GM23248 (cell line): ENCODE measurements at regions not wholly inside any gene's neighbourhood (a gene's known extent, or its start where the extent isn't known, plus 50 kb on each side); places are given as distances from the start of the nearest gene placed in this dataset.

Experiments
- DNase-seq: peaks from one replicate; pipeline ENCODE4 v3.0.0-alpha.2; 2015
- H2AFZ ChIP-seq: fragments of 200-600 bp; sonication (generic); 2 replicates; pipeline ENCODE4 v1.6.1; 2016; ENCODE audit warnings: antibody characterized with exemption
- H3F3A ChIP-seq: fragments of 200-600 bp; sonication (generic); 2 replicates; pipeline ENCODE4 v1.6.1; 2016; ENCODE audit warnings: mild to moderate bottlenecking, antibody characterized with exemption, mixed run types; ENCODE audit not compliant: insufficient read depth
- H3K27ac ChIP-seq: fragments of 200-600 bp; sonication (generic); 2 replicates; pipeline ENCODE4 v1.5.1; 2016; ENCODE audit warnings: mild to moderate bottlenecking
- H3K27me3 ChIP-seq: fragments of 200-600 bp; sonication (generic); replicated peaks from 2 replicates; pipeline ENCODE4 v1.6.1; 2016; ENCODE audit warnings: mild to moderate bottlenecking; ENCODE audit not compliant: insufficient read depth
- H3K36me3 ChIP-seq: fragments of 200-600 bp; sonication (generic); 2 replicates; pipeline ENCODE4 v1.6.1; 2016; ENCODE audit warnings: low read depth, mild to moderate bottlenecking
- H3K4me1 ChIP-seq: fragments of 200-600 bp; sonication (generic); 2 replicates; pipeline ENCODE4 v1.6.1; 2016; ENCODE audit warnings: mild to moderate bottlenecking; ENCODE audit not compliant: insufficient read depth
- H3K4me2 ChIP-seq: fragments of 200-600 bp; sonication (generic); one replicate; pipeline ENCODE4 v1.6.1; 2016; ENCODE audit warnings: mild to moderate bottlenecking; ENCODE audit not compliant: unreplicated experiment
- H3K4me3 ChIP-seq: fragments of 200-600 bp; sonication (generic); 2 replicates; pipeline ENCODE4 v1.5.1; 2016; ENCODE audit warnings: mild to moderate bottlenecking
- H3K79me2 ChIP-seq: fragments of 200-600 bp; sonication (generic); 2 replicates; pipeline ENCODE4 v1.6.1; 2016; ENCODE audit warnings: mild to moderate bottlenecking; ENCODE audit not compliant: insufficient read depth
- H3K9ac ChIP-seq: fragments of 200-600 bp; sonication (generic); 2 replicates; pipeline ENCODE4 v1.6.1; 2016; ENCODE audit warnings: mild to moderate bottlenecking
- H3K9me2 ChIP-seq: fragments of 200-600 bp; sonication (generic); 2 replicates; pipeline ENCODE4 v1.6.1; 2016; ENCODE audit warnings: mixed run types, mild to moderate bottlenecking, moderate library complexity; ENCODE audit not compliant: insufficient read depth
- H3K9me3 ChIP-seq: fragments of 200-600 bp; sonication (generic); one replicate; pipeline ENCODE4 v1.6.1; 2017; ENCODE audit warnings: low read depth
- H4K20me1 ChIP-seq: fragments of 200-600 bp; sonication (generic); 2 replicates; pipeline ENCODE4 v1.6.0; 2016; ENCODE audit not compliant: insufficient read depth
- EZH2 ChIP-seq: fragments of 200-600 bp; sonication (generic); IDR thresholded peaks from 2 replicates; pipeline ENCODE4 v1.6.1; 2018; ENCODE audit warnings: antibody characterized with exemption, mild to moderate bottlenecking; ENCODE audit not compliant: insufficient read depth, poor library complexity, severe bottlenecking
- EZH2phosphoT487 ChIP-seq: fragments of 200-600 bp; sonication (generic); IDR thresholded peaks from 2 replicates; pipeline ENCODE4 v1.6.1; 2018; ENCODE audit warnings: antibody characterized with exemption, moderate library complexity, mild to moderate bottlenecking, low read depth; ENCODE audit not compliant: insufficient read depth
- whole genome bisulfite sequencing, 2 experiments: methylation state at CpG; one replicate each; pipeline ENCODE4 v1.1.6; 2015 to 2017; ENCODE audit warnings: low lambda C conversion rate in 2 of 2, low coverage in 1 of 2; ENCODE audit errors: missing lambda C conversion rate in 2 of 2; 5-methylcytosine and 5-hydroxymethylcytosine counted together
- in situ Hi-C: fragments of 300-500 bp; cut with MboI; formaldehyde crosslinking; loops from 2 replicates; pipeline ENCODE4 v1.15.0; 2020

- in situ Hi-C loops: no loop called here
- H3F3A ChIP-seq: no peaks in the 10 kb centered on the region
- H4K20me1 ChIP-seq: no peaks in the 10 kb centered on the region
- no peak overlapping the region for H3K4me2 ChIP-seq
- peak; percentile 1 for DNase-seq
- H3K9me2 ChIP-seq: no peaks in the 10 kb centered on the region
- H3K9me3 ChIP-seq: no peaks in the 10 kb centered on the region
- no peaks in the 10 kb centered on the region for H3K4me1 ChIP-seq
- no peak overlapping the region for H3K27ac ChIP-seq
- no peaks in the 10 kb centered on the region for H3K79me2 ChIP-seq
- no peak overlapping the region for H3K4me3 ChIP-seq
- H3K9ac ChIP-seq: no peak overlapping the region
- 3 to 10% methylated on average over 1 of the region's 1 CpG for WGBS, 2 experiments
- TF ChIP-seq EZH2 (no peak), EZH2phosphoT487 (no peak)
- no peaks in the 10 kb centered on the region for H3K27me3 ChIP-seq
- H3K36me3 ChIP-seq: no peaks in the 10 kb centered on the region
- no peak overlapping the region for H2AFZ ChIP-seq
Measured at GRCh38 chr10:59505926-59506325, 143.6 kb upstream of the FAM13C start.

DNA sequence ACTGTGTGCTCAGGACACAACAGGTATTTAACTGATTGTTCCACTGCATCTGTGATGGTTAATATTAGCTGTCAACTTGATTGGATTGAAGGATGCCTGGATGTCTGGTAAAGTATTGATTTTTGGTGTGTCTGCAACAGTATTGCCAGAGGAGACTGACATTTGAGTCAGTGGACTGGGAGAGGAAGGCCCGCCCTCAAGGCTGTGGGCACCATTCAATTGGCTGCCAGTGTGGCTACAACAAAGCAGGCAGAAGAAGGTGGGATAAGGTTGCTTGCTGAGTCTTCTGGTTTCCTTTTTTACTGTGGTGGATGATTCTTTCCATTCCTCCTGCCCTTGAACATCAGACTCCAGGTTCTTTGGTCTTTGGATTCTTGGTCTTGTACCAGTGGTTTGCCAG lies 137.1 kb upstream of the FAM13C start:
- H3K4me1 ChIP-seq: no peaks in the 10 kb centered on the region
- DNase-seq: no peak
- no peak overlapping the region for H3K27ac ChIP-seq
- H2AFZ ChIP-seq: no peak overlapping the region
- TF ChIP-seq EZH2: no peak
- TF ChIP-seq EZH2phosphoT487: no peak
- no peak overlapping the region for H3K4me2 ChIP-seq
- no peaks in the 10 kb centered on the region for H4K20me1 ChIP-seq
- H3K36me3 ChIP-seq: no peaks in the 10 kb centered on the region
- H3K9me2 ChIP-seq: no peaks in the 10 kb centered on the region
- in situ Hi-C loops: no loop called here
- no peak overlapping the region for H3K4me3 ChIP-seq
- no peak overlapping the region for H3K9ac ChIP-seq
- WGBS, 2 experiments: 40 to 53% methylated on average over 1 of the region's 1 CpG
- no peaks in the 10 kb centered on the region for H3K27me3 ChIP-seq
- H3K9me3 ChIP-seq: peaks cover 3% of the 10 kb centered on the region
- H3F3A ChIP-seq: no peaks in the 10 kb centered on the region
- H3K79me2 ChIP-seq: no peaks in the 10 kb centered on the region

DNA sequence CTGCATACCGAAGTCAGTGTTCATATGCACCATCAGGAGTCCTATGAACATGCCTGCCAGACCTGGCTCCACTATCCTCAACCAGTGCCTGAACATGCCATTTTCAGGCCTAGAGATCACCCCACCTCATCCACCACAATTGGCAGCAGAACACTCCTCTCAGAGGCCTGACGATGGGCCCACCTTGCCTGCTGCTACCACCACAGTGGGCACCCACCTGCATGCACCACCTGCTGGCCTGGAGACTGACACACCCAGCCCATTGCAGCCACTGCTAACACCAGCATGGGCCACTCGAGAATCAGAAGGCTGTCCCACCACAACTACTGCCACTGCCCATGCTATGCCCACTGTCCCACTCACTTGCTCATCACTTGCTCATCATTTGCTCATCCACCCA lies 130.7 kb upstream of the FAM13C start:
- Histone ChIP-seq H3K27ac (no peak overlapping the region), H3K4me1 (no peaks in the 10 kb centered on the region), H3K9ac (no peak overlapping the region), H3K36me3 (no peaks in the 10 kb centered on the region), H2AFZ (no peak overlapping the region), H3K4me3 (no peak overlapping the region), H3K27me3 (no peaks in the 10 kb centered on the region), H3K79me2 (no peaks in the 10 kb centered on the region), H3K4me2 (no peak overlapping the region), H3F3A (no peaks in the 10 kb centered on the region), H3K9me3 (peaks cover 3% of the 10 kb centered on the region), H3K9me2 (no peaks in the 10 kb centered on the region), H4K20me1 (no peaks in the 10 kb centered on the region)
- in situ Hi-C loops: no loop called here
- no peak for DNase-seq
- WGBS, 2 experiments: 35 to 41% methylated on average over 3 of the region's 3 CpGs
- no peak for TF ChIP-seq EZH2

DNA sequence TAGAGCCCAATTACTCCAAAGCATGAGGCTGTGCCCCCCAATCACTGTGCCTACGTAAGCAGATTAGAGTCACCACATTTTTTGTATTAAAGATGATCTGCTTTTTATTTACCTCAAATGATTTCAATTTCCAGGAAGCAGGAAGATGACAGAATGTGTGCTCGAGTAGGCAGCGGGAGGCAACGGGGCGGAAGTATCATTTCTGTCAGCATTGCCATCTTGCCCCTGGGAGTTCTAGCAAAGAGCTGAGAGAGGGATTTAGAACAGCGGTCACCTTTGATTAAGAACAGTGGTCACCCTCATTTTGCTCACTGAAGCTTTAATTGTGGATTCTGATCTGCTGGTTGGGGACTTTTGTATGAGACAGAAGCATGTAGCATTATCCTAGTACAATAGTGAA lies 117.1 kb upstream of the FAM13C start:
- H3K27ac ChIP-seq: no peak overlapping the region
- H3K27me3 ChIP-seq: no peaks in the 10 kb centered on the region
- H3F3A ChIP-seq: no peaks in the 10 kb centered on the region
- H3K4me2 ChIP-seq: no peak overlapping the region
- H3K9ac ChIP-seq: no peak overlapping the region
- H3K4me1 ChIP-seq: no peaks in the 10 kb centered on the region
- DNase-seq: no peak
- TF ChIP-seq EZH2phosphoT487 (no peak), EZH2 (no peak)
- WGBS, 2 experiments: 51 to 53% methylated on average over 6 of the region's 6 CpGs
- H3K9me2 ChIP-seq: no peaks in the 10 kb centered on the region
- no peak overlapping the region for H2AFZ ChIP-seq
- no peaks in the 10 kb centered on the region for H3K79me2 ChIP-seq
- no peak overlapping the region for H3K4me3 ChIP-seq
- H3K9me3 ChIP-seq: no peaks in the 10 kb centered on the region
- in situ Hi-C loops: no loop called here
- H3K36me3 ChIP-seq: no peaks in the 10 kb centered on the region
- H4K20me1 ChIP-seq: no peaks in the 10 kb centered on the region

DNA sequence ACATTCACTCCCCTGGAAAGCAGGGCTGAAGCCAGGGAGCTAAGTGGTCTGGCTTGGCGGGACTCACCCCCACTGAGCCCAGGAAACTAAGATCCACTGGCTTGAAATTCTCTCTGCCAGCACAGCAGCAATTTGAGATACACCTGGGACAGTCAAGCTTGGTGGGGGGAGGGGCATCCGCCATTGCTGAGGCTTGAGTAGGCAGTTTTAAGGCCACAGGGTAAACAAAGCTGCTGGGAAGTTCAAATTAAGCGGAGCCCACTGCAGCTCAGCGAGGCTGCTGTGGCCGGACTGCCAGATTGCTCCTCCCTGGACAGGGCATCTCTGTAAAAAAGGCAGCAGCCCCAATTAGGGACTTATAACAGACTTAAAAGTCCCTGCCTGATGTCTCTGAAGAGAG lies 108.2 kb upstream of the FAM13C start:
- TF ChIP-seq EZH2phosphoT487: no peak
- TF ChIP-seq EZH2: no peak
- Histone ChIP-seq H3K9ac (no peak overlapping the region), H3K9me2 (no peaks in the 10 kb centered on the region), H3K36me3 (no peaks in the 10 kb centered on the region), H3K4me3 (no peak overlapping the region), H3K79me2 (no peaks in the 10 kb centered on the region), H3K27me3 (no peaks in the 10 kb centered on the region), H3K4me1 (no peaks in the 10 kb centered on the region), H3F3A (no peaks in the 10 kb centered on the region), H3K9me3 (no peaks in the 10 kb centered on the region), H4K20me1 (no peaks in the 10 kb centered on the region), H2AFZ (no peak overlapping the region), H3K27ac (no peak overlapping the region), H3K4me2 (no peak overlapping the region)
- DNase-seq: no peak
- in situ Hi-C loops: no loop called here
- WGBS, 2 experiments: 54 to 57% methylated on average over 5 of the region's 5 CpGs
